Neuronal stem cell (in vitro differentiated cells): ENCODE measurements at regions not wholly inside any gene's neighbourhood (a gene's known extent, or its start where the extent isn't known, plus 50 kb on each side); places are given as distances from the start of the nearest gene placed in this dataset.

Source experiments
- DNase-seq: peaks from one replicate; pipeline ENCODE4 v3.0.0-alpha.2; 2013; ENCODE audit warnings: low spot score
- H2AFZ ChIP-seq: one replicate; pipeline ENCODE4 v1.6.1; 2013; ENCODE audit warnings: mild to moderate bottlenecking, low read length, inconsistent platforms
- H2AK5ac ChIP-seq: 2 replicates; pipeline ENCODE4 v1.6.1; 2013; ENCODE audit warnings: low read depth, mild to moderate bottlenecking, inconsistent platforms, low read length, moderate library complexity, mixed read lengths
- H2BK120ac ChIP-seq: 2 replicates; pipeline ENCODE4 v1.6.1; 2013; ENCODE audit warnings: low read depth, mild to moderate bottlenecking, inconsistent platforms, low read length, moderate library complexity, mixed read lengths
- H2BK12ac ChIP-seq: one replicate; pipeline ENCODE4 v1.6.1; 2013; ENCODE audit warnings: low read length, inconsistent platforms
- H2BK15ac ChIP-seq: 2 replicates; pipeline ENCODE4 v1.6.1; 2013; ENCODE audit warnings: mild to moderate bottlenecking, low read length, inconsistent platforms, mixed read lengths
- H2BK5ac ChIP-seq: one replicate; pipeline ENCODE4 v1.6.1; 2013; ENCODE audit warnings: inconsistent platforms, mild to moderate bottlenecking, low read length, moderate library complexity
- H3K14ac ChIP-seq: one replicate; pipeline ENCODE4 v1.6.1; 2013; ENCODE audit warnings: low read length, inconsistent platforms
- H3K18ac ChIP-seq: 2 replicates; pipeline ENCODE4 v1.6.1; 2013; ENCODE audit warnings: low read length, inconsistent platforms
- H3K23ac ChIP-seq: 2 replicates; pipeline ENCODE4 v1.6.1; 2013; ENCODE audit warnings: low read depth, mild to moderate bottlenecking, mixed read lengths, low read length, inconsistent platforms; ENCODE audit not compliant: poor library complexity
- H3K27ac ChIP-seq: replicated peaks from 3 replicates; pipeline ENCODE4 v1.5.1; 2013; ENCODE audit warnings: low read length, inconsistent platforms
- H3K27me3 ChIP-seq, 3 experiments: 2 replicates each; pipeline ENCODE4 v1.6.1; 2013; ENCODE audit warnings: low read length in 3 of 3, mild to moderate bottlenecking in 2 of 3, inconsistent platforms in 1 of 3, low read depth in 1 of 3, mixed read lengths in 1 of 3, moderate library complexity in 1 of 3; ENCODE audit not compliant: control insufficient read depth in 3 of 3, insufficient read depth in 3 of 3
- H3K36me3 ChIP-seq, 2 donors: replicated peaks in 1 of 2; 2 replicates each; pipeline ENCODE4 v1.6.1; 2013; ENCODE audit warnings: low read length in 2 of 2; ENCODE audit not compliant: control insufficient read depth in 2 of 2, insufficient read depth in 2 of 2
- H3K4ac ChIP-seq: 2 replicates; pipeline ENCODE4 v1.6.1; 2013; ENCODE audit warnings: inconsistent platforms, mild to moderate bottlenecking, low read length, moderate library complexity
- H3K4me1 ChIP-seq, 2 donors: 1 replicate in 1 of 2; 2 replicates in 1 of 2; pipeline ENCODE4 v1.6.1; 2013; ENCODE audit warnings: low read length in 2 of 2, low read depth in 1 of 2; ENCODE audit not compliant: control insufficient read depth in 2 of 2, insufficient read depth in 1 of 2
- H3K4me2 ChIP-seq: one replicate; pipeline ENCODE4 v1.6.1; 2013; ENCODE audit warnings: mild to moderate bottlenecking, low read length, inconsistent platforms; ENCODE audit not compliant: insufficient read depth, poor library complexity, severe bottlenecking
- H3K4me3 ChIP-seq, 2 donors: 2 replicates each; pipeline ENCODE4 v1.5.1; 2013; ENCODE audit warnings: low read length in 2 of 2, mild to moderate bottlenecking in 2 of 2, inconsistent platforms in 1 of 2, moderate library complexity in 1 of 2
- H3K79me1 ChIP-seq: one replicate; pipeline ENCODE4 v1.6.1; 2013; ENCODE audit warnings: low read depth, mild to moderate bottlenecking, inconsistent platforms, low read length, moderate library complexity
- H3K9ac ChIP-seq: one replicate; pipeline ENCODE4 v1.6.1; 2013; ENCODE audit warnings: mild to moderate bottlenecking, low read depth, low read length, inconsistent platforms; ENCODE audit not compliant: poor library complexity
- H3K9me3 ChIP-seq, 2 donors: replicated peaks in 1 of 2; 2 replicates each; pipeline versions ENCODE3 to v1.6.1; 2013; ENCODE audit warnings: low read length in 2 of 2, mild to moderate bottlenecking in 2 of 2, inconsistent platforms in 1 of 2, low read depth in 1 of 2, mixed read lengths in 1 of 2, moderate library complexity in 1 of 2; ENCODE audit not compliant: control insufficient read depth in 2 of 2, insufficient read depth in 1 of 2
- H4K8ac ChIP-seq: one replicate; pipeline ENCODE4 v1.6.1; 2013; ENCODE audit warnings: low read depth, mild to moderate bottlenecking, inconsistent platforms, low read length, moderate library complexity
- H4K91ac ChIP-seq: one replicate; pipeline ENCODE4 v1.6.1; 2013; ENCODE audit warnings: low read length, low read depth, mild to moderate bottlenecking, inconsistent platforms; ENCODE audit not compliant: poor library complexity
- WGBS, 2 donors: extraction: QIAGEN DNeasy Blood & Tissue Kit; methylation state at CpG; one replicate each; pipeline ENCODE4 v1.1.7; 2013; ENCODE audit warnings: missing lambda C conversion rate in 2 of 2, mixed read lengths in 1 of 2; ENCODE audit not compliant: insufficient read length in 2 of 2, insufficient replicate concordance in 1 of 2; ENCODE audit errors: extremely low coverage in 2 of 2; 5-methylcytosine and 5-hydroxymethylcytosine counted together

- no peak overlapping the region for H4K91ac ChIP-seq
- H3K27me3 ChIP-seq, result peaks cover 0 to 74% (median 0%) of the 10 kb centered on the region in 3 experiments
- H3K23ac ChIP-seq, result no peak overlapping the region
- H3K14ac ChIP-seq, result no peak overlapping the region
- H3K4me3 ChIP-seq, result no peak overlapping the region
- H2BK120ac ChIP-seq, result no peak overlapping the region
- H3K9ac ChIP-seq, result no peak overlapping the region
- H3K4me2 ChIP-seq, result no peak overlapping the region
- no peak overlapping the region for H2BK12ac ChIP-seq
- no peak for DNase-seq
- H2BK5ac ChIP-seq, result no peak overlapping the region
- WGBS, 2 donors, result no CpG with 5 or more reads among the region's 5 CpGs
- H3K9me3 ChIP-seq, result peaks cover 0 to 7% of the 10 kb centered on the region in 2 donors
- no peak overlapping the region for H2AK5ac ChIP-seq
- no peak overlapping the region for H3K18ac ChIP-seq
- no peak overlapping the region for H4K8ac ChIP-seq
- H2BK15ac ChIP-seq, result no peak overlapping the region
- H2AFZ ChIP-seq, result no peak overlapping the region
- H3K36me3 ChIP-seq, result no peaks in the 10 kb centered on the region
- no peak overlapping the region for H3K27ac ChIP-seq
- no peak overlapping the region for H3K4ac ChIP-seq
- no peaks in the 10 kb centered on the region for H3K79me1 ChIP-seq
- H3K4me1 ChIP-seq, result peaks cover 5 to 13% of the 10 kb centered on the region in 2 donors
These were observed 170.4 kb downstream of the DAD1 start for GRCh38 chr14:22418631-22419030.

GRCh38 chr14:22417914-22418313 is 171.1 kb downstream of the DAD1 start:
- Histone ChIP-seq H3K23ac (no peak overlapping the region), H2AK5ac (no peak overlapping the region), H3K9ac (no peak overlapping the region), H3K36me3 (no peaks in the 10 kb centered on the region), H3K27ac (no peak overlapping the region), H2BK12ac (no peak overlapping the region), H3K18ac (no peak overlapping the region), H2BK120ac (no peak overlapping the region), H2AFZ (no peak overlapping the region), H3K4ac (no peak overlapping the region), H3K4me3 (peak overlapping the region in 1 of 2 donors; percentile 19), H3K4me1 (peaks cover 9 to 20% of the 10 kb centered on the region in 2 donors), H3K14ac (no peak overlapping the region), H3K27me3 (peaks cover 0 to 74% (median 0%) of the 10 kb centered on the region in 3 experiments), H3K79me1 (no peaks in the 10 kb centered on the region), H2BK15ac (no peak overlapping the region), H4K8ac (no peak overlapping the region), H3K9me3 (peaks cover 0 to 7% of the 10 kb centered on the region in 2 donors), H2BK5ac (no peak overlapping the region), H3K4me2 (no peak overlapping the region), H4K91ac (no peak overlapping the region)
- no peak for DNase-seq
- WGBS, 2 donors, result no CpG with 5 or more reads among the region's 5 CpGs

GRCh38 chr14:22416193-22416592 is 172.8 kb downstream of the DAD1 start:
- H2BK15ac ChIP-seq, result no peak overlapping the region
- H2AK5ac ChIP-seq, result no peak overlapping the region
- no peak overlapping the region for H3K14ac ChIP-seq
- H3K79me1 ChIP-seq, result no peaks in the 10 kb centered on the region
- no peak overlapping the region for H3K23ac ChIP-seq
- H3K9me3 ChIP-seq, result peaks cover 0 to 3% of the 10 kb centered on the region in 2 donors
- H2BK120ac ChIP-seq, result no peak overlapping the region
- H3K9ac ChIP-seq, result no peak overlapping the region
- no peak overlapping the region for H3K4ac ChIP-seq
- no peak overlapping the region for H2AFZ ChIP-seq
- no peak overlapping the region for H2BK5ac ChIP-seq
- WGBS, 2 donors, result no CpG with 5 or more reads among the region's 2 CpGs
- H3K4me1 ChIP-seq, result peaks cover 21 to 26% of the 10 kb centered on the region in 2 donors
- no peak overlapping the region for H4K8ac ChIP-seq
- no peak overlapping the region for H2BK12ac ChIP-seq
- H3K27me3 ChIP-seq, result peaks cover 0 to 74% (median 0%) of the 10 kb centered on the region in 3 experiments
- H3K27ac ChIP-seq, result no peak overlapping the region
- H3K36me3 ChIP-seq, result no peaks in the 10 kb centered on the region
- H3K18ac ChIP-seq, result no peak overlapping the region
- DNase-seq, result no peak
- no peak overlapping the region for H3K4me3 ChIP-seq
- no peak overlapping the region for H4K91ac ChIP-seq
- H3K4me2 ChIP-seq, result no peak overlapping the region

GRCh38 chr14:22415605-22415959 is 173.4 kb downstream of the DAD1 start:
- Histone ChIP-seq H2BK15ac (no peak overlapping the region), H4K91ac (no peak overlapping the region), H3K9ac (no peak overlapping the region), H3K9me3 (peaks cover 0 to 3% of the 10 kb centered on the region in 2 donors), H3K79me1 (no peaks in the 10 kb centered on the region), H2AFZ (no peak overlapping the region), H2BK12ac (no peak overlapping the region), H3K27me3 (peaks cover 0 to 72% (median 0%) of the 10 kb centered on the region in 3 experiments), H3K4me1 (peaks cover 21 to 26% of the 10 kb centered on the region in 2 donors), H2BK5ac (no peak overlapping the region), H3K36me3 (no peaks in the 10 kb centered on the region), H2BK120ac (no peak overlapping the region), H3K4me3 (no peak overlapping the region), H3K18ac (no peak overlapping the region), H3K4me2 (no peak overlapping the region), H2AK5ac (no peak overlapping the region), H3K14ac (no peak overlapping the region), H3K4ac (no peak overlapping the region), H4K8ac (no peak overlapping the region), H3K27ac (no peak overlapping the region), H3K23ac (no peak overlapping the region)
- no CpG with 5 or more reads among the region's 1 CpG for WGBS, 2 donors
- DNase-seq, result no peak
